Liver (tissue), 3 donors: ENCODE measurements at regions not wholly inside any gene's neighbourhood (a gene's known extent, or its start where the extent isn't known, plus 50 kb on each side); places are given as distances from the start of the nearest gene placed in this dataset.

Experiments used
- CTCF ChIP-seq: fragments of 150-350 bp; IDR thresholded peaks from 2 replicates; pipeline ENCODE4 v1.5.1; 2017; ENCODE audit warnings: improper control_type of control experiment, low read depth, low read length; ENCODE audit not compliant: missing input control
- GABPA ChIP-seq, 2 donors: IDR thresholded peaks in 1 of 2; conservative IDR thresholded peaks in 1 of 2; 2 replicates each; pipeline ENCODE4 v1.6.1; 2016; ENCODE audit warnings: antibody characterized with exemption in 2 of 2, mild to moderate bottlenecking in 1 of 2, moderate library complexity in 1 of 2
- JUND ChIP-seq, 2 donors: IDR thresholded peaks; 2 replicates each; pipeline ENCODE4 v1.6.1; 2016; ENCODE audit warnings: antibody characterized with exemption in 2 of 2
- RAD21 ChIP-seq, 2 donors: IDR thresholded peaks; 2 replicates each; pipeline ENCODE4 v1.6.1; 2016; ENCODE audit warnings: antibody characterized with exemption in 2 of 2, mild to moderate bottlenecking in 2 of 2
- TF ChIP-seq, protein P1 (sequence below): IDR thresholded peaks from 2 replicates; pipeline ENCODE4 v1.6.1; 2016; ENCODE audit warnings: antibody characterized with exemption, mild to moderate bottlenecking
- donor health status: healthy.
- donor health status: healthy.

GRCh38 chr20:19834783-19835182, 76.7 kb downstream of the RIN2 start:
- no peak for TF ChIP-seq RAD21 (IDR thresholded peaks at IDR 0.05)
- no peak for TF ChIP-seq JUND (IDR thresholded peaks at IDR 0.05)
- no peak for TF ChIP-seq GABPA (IDR thresholded peaks at IDR 0.05 in 1 of 2, conservative IDR thresholded peaks at IDR 0.05 in 1 of 2)
- no peak for TF ChIP-seq CTCF
- TF ChIP-seq, protein P1, sequence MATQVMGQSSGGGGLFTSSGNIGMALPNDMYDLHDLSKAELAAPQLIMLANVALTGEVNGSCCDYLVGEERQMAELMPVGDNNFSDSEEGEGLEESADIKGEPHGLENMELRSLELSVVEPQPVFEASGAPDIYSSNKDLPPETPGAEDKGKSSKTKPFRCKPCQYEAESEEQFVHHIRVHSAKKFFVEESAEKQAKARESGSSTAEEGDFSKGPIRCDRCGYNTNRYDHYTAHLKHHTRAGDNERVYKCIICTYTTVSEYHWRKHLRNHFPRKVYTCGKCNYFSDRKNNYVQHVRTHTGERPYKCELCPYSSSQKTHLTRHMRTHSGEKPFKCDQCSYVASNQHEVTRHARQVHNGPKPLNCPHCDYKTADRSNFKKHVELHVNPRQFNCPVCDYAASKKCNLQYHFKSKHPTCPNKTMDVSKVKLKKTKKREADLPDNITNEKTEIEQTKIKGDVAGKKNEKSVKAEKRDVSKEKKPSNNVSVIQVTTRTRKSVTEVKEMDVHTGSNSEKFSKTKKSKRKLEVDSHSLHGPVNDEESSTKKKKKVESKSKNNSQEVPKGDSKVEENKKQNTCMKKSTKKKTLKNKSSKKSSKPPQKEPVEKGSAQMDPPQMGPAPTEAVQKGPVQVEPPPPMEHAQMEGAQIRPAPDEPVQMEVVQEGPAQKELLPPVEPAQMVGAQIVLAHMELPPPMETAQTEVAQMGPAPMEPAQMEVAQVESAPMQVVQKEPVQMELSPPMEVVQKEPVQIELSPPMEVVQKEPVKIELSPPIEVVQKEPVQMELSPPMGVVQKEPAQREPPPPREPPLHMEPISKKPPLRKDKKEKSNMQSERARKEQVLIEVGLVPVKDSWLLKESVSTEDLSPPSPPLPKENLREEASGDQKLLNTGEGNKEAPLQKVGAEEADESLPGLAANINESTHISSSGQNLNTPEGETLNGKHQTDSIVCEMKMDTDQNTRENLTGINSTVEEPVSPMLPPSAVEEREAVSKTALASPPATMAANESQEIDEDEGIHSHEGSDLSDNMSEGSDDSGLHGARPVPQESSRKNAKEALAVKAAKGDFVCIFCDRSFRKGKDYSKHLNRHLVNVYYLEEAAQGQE = no peak
